ENCODE measurements at regions not wholly inside any gene's neighbourhood (a gene's known extent, or its start where the extent isn't known, plus 50 kb on each side); places are given as distances from the start of the nearest gene placed in this dataset.

DNA sequence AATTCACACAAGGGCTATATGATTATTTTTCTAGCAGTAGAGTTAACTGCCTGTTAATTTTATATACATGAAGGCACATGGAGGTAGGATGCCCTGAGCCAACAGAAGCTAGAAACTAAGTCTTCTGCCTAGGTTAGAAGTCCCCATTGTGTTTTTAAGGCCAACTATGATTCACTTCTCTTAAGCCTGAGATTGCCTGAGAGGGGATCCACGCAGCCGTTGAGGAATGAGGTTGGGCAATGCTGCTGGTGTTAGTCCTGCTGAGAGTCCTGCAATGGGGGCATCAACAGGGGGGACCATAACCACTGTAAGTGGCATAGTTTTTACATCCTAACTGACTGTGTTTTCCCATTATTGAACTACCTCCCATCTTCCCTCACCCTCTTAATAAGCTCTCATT lies 60.1 kb upstream of the PFN2 start:
- TF ChIP-seq, protein P1, sequence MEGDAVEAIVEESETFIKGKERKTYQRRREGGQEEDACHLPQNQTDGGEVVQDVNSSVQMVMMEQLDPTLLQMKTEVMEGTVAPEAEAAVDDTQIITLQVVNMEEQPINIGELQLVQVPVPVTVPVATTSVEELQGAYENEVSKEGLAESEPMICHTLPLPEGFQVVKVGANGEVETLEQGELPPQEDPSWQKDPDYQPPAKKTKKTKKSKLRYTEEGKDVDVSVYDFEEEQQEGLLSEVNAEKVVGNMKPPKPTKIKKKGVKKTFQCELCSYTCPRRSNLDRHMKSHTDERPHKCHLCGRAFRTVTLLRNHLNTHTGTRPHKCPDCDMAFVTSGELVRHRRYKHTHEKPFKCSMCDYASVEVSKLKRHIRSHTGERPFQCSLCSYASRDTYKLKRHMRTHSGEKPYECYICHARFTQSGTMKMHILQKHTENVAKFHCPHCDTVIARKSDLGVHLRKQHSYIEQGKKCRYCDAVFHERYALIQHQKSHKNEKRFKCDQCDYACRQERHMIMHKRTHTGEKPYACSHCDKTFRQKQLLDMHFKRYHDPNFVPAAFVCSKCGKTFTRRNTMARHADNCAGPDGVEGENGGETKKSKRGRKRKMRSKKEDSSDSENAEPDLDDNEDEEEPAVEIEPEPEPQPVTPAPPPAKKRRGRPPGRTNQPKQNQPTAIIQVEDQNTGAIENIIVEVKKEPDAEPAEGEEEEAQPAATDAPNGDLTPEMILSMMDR (IDR thresholded peaks at IDR 0.05) = no peak
- Histone ChIP-seq H3K4me3 (no peak overlapping the region), H3K4me1 (no peaks in the 10 kb centered on the region), H3K9ac (ENCODE audit: low read depth in 2 of 2, low read length in 2 of 2) (no peak overlapping the region), H3K9me3 (no peaks in the 10 kb centered on the region), H3K36me3 (no peaks in the 10 kb centered on the region), H3K27ac (no peak overlapping the region), H3K27me3 (no peaks in the 10 kb centered on the region)
- DNase-seq = no peak
- intact Hi-C loops (cut with DNase I) = no loop called here

DNA sequence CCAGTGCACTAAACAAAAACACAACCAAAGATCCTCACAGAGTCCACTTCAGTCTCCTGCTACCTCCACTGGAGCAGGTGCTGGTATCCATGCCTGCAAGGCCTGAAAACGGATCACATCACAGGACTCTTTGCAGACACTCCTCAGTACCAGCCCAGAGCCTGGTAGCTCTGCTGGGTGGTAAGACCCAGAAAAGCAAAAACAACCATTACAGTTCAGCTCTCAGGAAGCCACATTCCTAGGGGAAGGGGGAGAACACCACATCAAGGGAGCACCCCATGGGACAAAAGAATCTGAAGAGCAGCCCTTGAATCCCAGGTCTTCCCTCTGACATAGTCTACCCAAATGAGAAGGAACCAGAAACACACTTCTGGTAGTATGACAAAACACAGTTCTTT lies 52.5 kb upstream of the PFN2 start:
- Histone ChIP-seq H3K9me3 (no peaks in the 10 kb centered on the region), H3K4me3 (no peak overlapping the region), H3K4me1 (no peaks in the 10 kb centered on the region), H3K27me3 (no peaks in the 10 kb centered on the region), H3K9ac (ENCODE audit: low read depth in 2 of 2, low read length in 2 of 2) (no peak overlapping the region), H3K36me3 (no peaks in the 10 kb centered on the region), H3K27ac (no peak overlapping the region)
- no peak for DNase-seq
- intact Hi-C loops (cut with DNase I) = no loop called here
- TF ChIP-seq, protein P1 (IDR thresholded peaks at IDR 0.05) = no peak

DNA sequence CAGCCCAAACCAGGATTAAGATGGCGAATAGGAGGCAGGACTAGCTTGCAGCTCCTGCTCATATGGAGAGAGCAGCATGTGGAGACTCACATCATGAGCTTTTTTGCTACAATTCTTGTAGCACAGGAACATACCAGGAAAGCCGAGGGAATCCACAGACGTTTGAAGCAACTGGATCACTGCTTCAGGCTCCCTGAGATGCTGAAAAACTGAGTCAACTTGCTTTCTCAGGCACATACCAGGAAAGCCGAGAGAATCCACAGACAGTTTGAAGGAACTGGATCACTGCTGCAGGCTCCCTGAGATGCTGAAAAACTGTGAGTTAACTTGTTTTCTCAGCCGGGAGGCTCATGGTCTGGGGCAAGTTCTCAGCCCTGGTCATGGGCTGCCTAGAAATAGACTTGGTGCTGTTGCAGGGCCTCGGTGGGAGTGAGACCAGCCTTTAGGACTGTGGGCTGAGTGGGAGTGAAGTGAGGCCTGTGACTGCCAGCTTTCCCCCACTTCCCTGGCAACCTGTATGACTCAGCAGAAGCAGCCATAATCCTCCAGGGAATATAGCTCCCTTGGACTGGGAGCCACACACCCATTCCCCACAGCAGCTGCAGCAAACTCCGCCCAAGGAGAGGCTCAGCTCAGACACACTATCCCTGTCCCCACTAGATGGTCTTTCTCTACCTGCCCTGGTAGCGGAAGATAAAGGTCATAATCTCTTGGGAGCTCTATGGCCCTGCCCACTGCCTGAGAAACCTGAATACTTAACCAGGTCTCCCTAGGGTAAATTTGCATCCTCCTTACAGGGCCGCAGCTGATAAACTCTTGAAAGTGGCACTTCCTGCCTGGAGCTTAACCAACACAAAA lies 51.9 kb upstream of the PFN2 start:
- Histone ChIP-seq H3K27me3 (no peaks in the 10 kb centered on the region), H3K9ac (ENCODE audit: low read depth in 2 of 2, low read length in 2 of 2) (no peak overlapping the region), H3K36me3 (no peaks in the 10 kb centered on the region), H3K4me1 (no peaks in the 10 kb centered on the region), H3K9me3 (no peaks in the 10 kb centered on the region), H3K4me3 (no peak overlapping the region), H3K27ac (no peak overlapping the region)
- intact Hi-C loops (cut with DNase I) = no loop called here
- DNase-seq = peak; percentile 53
- TF ChIP-seq, protein P1 (IDR thresholded peaks at IDR 0.05) = no peak

DNA sequence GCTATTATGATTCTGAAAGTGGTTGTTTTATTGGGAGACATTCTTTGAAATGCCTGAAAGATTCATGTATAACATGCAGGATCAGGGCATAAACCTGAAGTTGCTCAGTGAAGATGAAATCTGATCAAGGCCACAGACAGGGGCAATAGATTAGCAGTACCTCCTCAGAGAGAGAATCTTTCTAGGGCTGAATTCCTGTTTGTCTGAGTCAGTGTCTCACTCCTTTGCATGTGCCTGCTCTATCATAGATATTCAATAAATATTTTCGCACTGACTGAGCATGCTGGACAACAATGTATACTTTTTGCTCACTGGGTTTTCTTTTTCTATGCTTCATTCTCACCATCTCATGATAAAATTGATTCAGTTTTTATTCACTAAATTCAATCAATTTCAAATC lies 49.8 kb upstream of the PFN2 start:
- Histone ChIP-seq H3K27me3 (no peaks in the 10 kb centered on the region), H3K9ac (ENCODE audit: low read depth in 2 of 2, low read length in 2 of 2) (no peak overlapping the region), H3K4me1 (no peaks in the 10 kb centered on the region), H3K4me3 (no peak overlapping the region), H3K27ac (no peak overlapping the region), H3K9me3 (no peaks in the 10 kb centered on the region), H3K36me3 (no peaks in the 10 kb centered on the region)
- DNase-seq = no peak
- intact Hi-C loops (cut with DNase I) = no loop called here
- TF ChIP-seq, protein P1 (IDR thresholded peaks at IDR 0.05) = no peak
